Left ventricle myocardium superior (tissue), 1 donor: ENCODE measurements at regions not wholly inside any gene's neighbourhood (a gene's known extent, or its start where the extent isn't known, plus 50 kb on each side); places are given as distances from the start of the nearest gene placed in this dataset.
A peak's percentile ranks its signal among the peaks of the same experiment; 100 is the strongest.
"Not testable (repeated sequence)": the region's sequence is repeated elsewhere in the genome, so short reads cannot be mapped to it uniquely, and the experiment has no call there.

Experiments
- ATAC-seq: fragments of 200-7000 bp; cut with Tn5 transposase; one replicate; pipeline ENCODE4 v1.9.1; 2020; ENCODE audit warnings: mild to moderate bottlenecking, moderate library complexity
- DNase-seq: peaks from one replicate; pipeline ENCODE4 v3.0.0-alpha.2; 2020
- intact Hi-C: fragments of 100-400 bp; cut with micrococcal nuclease; formaldehyde crosslinking; loops from one replicate; pipeline ENCODE4 v1.11.0; 2022
- donor health status: DM: no; HTN: yes; CAD: no; lungs with severe emphysema.

GRCh38 chr12:75819512-75819911, 212.1 kb downstream of the PHLDA1 start:
- ATAC-seq (no peak), DNase-seq (no peak)
- intact Hi-C loops, result no loop called here

- intact Hi-C loops, result no loop called here
- DNase-seq, result no peak
Measured at GRCh38 chr12:75818863-75819262, 212.7 kb downstream of the PHLDA1 start.

GRCh38 chr12:75816897-75817296, 214.7 kb downstream of the PHLDA1 start:
- ATAC-seq (no peak), DNase-seq (no peak)
- intact Hi-C loops, result no loop called here

More at GRCh38 chr12:75818863-75819262, 212.7 kb downstream of the PHLDA1 start:
- no peak for ATAC-seq

- intact Hi-C loops, result no loop called here
- no peak for ATAC-seq
- DNase-seq, result no peak
Measured at GRCh38 chr12:75815756-75816155, 215.8 kb downstream of the PHLDA1 start.

GRCh38 chr12:75814851-75815754, 216.5 kb downstream of the PHLDA1 start:
- no peak for DNase-seq
- peak; percentile 92 for ATAC-seq
- intact Hi-C loops, result no loop called here

- intact Hi-C loops, result no loop called here
- DNase-seq (no peak), ATAC-seq (no peak)
Measured at GRCh38 chr12:75813072-75813471, 218.5 kb downstream of the PHLDA1 start.

GRCh38 chr12:75812271-75813018, 219.1 kb downstream of the PHLDA1 start:
- intact Hi-C loops, result no loop called here
- DNase-seq (no peak), ATAC-seq (no peak)

GRCh38 chr12:75809746-75810145, 221.8 kb downstream of the PHLDA1 start:
- intact Hi-C loops, result no loop called here
- ATAC-seq, result no peak
- DNase-seq, result no peak

- no peak for ATAC-seq
- DNase-seq, result no peak
- intact Hi-C loops, result no loop called here
Measured at GRCh38 chr12:75807494-75807893, 224.1 kb downstream of the PHLDA1 start.

GRCh38 chr12:75805905-75806304, 225.7 kb downstream of the PHLDA1 start:
- ATAC-seq (no peak), DNase-seq (no peak)
- intact Hi-C loops, result no loop called here

- intact Hi-C loops, result no loop called here
- ATAC-seq (no peak), DNase-seq (no peak)
Measured at GRCh38 chr12:75805320-75805719, 226.3 kb downstream of the PHLDA1 start.

- ATAC-seq (no peak), DNase-seq (no peak)
- intact Hi-C loops, result no loop called here
Measured at GRCh38 chr12:75798136-75798926, 233.2 kb downstream of the PHLDA1 start.

GRCh38 chr12:75795125-75795524, 236.5 kb downstream of the PHLDA1 start:
- ATAC-seq, result no peak
- DNase-seq, result no peak
- intact Hi-C loops, result no loop called here

- no peak for ATAC-seq
- no peak for DNase-seq
- intact Hi-C loops, result no loop called here
Measured at GRCh38 chr12:75792687-75793086, 238.9 kb downstream of the PHLDA1 start.

GRCh38 chr12:75790219-75790618, 241.4 kb downstream of the PHLDA1 start:
- DNase-seq, result no peak
- intact Hi-C loops, result no loop called here
- ATAC-seq, result no peak

- DNase-seq, intact Hi-C loops, ATAC-seq: not testable (repeated sequence)
Measured at GRCh38 chr12:75787146-75787545, 244.4 kb downstream of the PHLDA1 start.

- DNase-seq (no peak), ATAC-seq (no peak)
- intact Hi-C loops, result no loop called here
Measured at GRCh38 chr12:75786070-75786469, 245.5 kb downstream of the PHLDA1 start.

- ATAC-seq (peak; percentile 75), DNase-seq (peak; percentile 58)
- intact Hi-C loops, result no loop called here
Measured at GRCh38 chr12:75784591-75784990, 247.0 kb downstream of the PHLDA1 start.

- no peak for DNase-seq
- ATAC-seq, result peak; percentile 69
- intact Hi-C loops, result no loop called here
Measured at GRCh38 chr12:75783093-75783877, 248.3 kb downstream of the PHLDA1 start.
